Suprapubic skin (tissue), 4 donors: ENCODE measurements at regions not wholly inside any gene's neighbourhood (a gene's known extent, or its start where the extent isn't known, plus 50 kb on each side); places are given as distances from the start of the nearest gene placed in this dataset.
A peak's percentile ranks its signal among the peaks of the same experiment; 100 is the strongest.

Source experiments
- DNase-seq, 2 donors: peaks; one replicate each; pipeline ENCODE4 v3.0.0-alpha.2; 2019; ENCODE audit warnings: low spot score in 2 of 2
- H3K27ac ChIP-seq: fragments of 200-600 bp; sonication (generic); one replicate; pipeline ENCODE4 v1.5.1; 2019
- H3K27me3 ChIP-seq: fragments of 200-600 bp; sonication (generic); one replicate; pipeline ENCODE4 v1.5.1; 2019
- H3K36me3 ChIP-seq: fragments of 200-600 bp; sonication (generic); one replicate; pipeline ENCODE4 v1.5.1; 2019
- H3K4me1 ChIP-seq: fragments of 200-600 bp; sonication (generic); one replicate; pipeline ENCODE4 v1.5.1; 2019
- H3K4me3 ChIP-seq: fragments of 200-600 bp; sonication (generic); one replicate; pipeline ENCODE4 v1.5.1; 2019; ENCODE audit warnings: mild to moderate bottlenecking
- H3K9me3 ChIP-seq: fragments of 200-600 bp; sonication (generic); one replicate; pipeline ENCODE4 v1.5.1; 2019
- CTCF ChIP-seq, 2 donors: fragments of 200-600 bp in 1 of 2; fragments of 450-650 bp in 1 of 2; sonication (generic) in 1 of 2; IDR thresholded peaks; one replicate each; pipeline ENCODE4 v1.5.1; 2016 to 2019; ENCODE audit warnings: antibody characterized with exemption in 2 of 2, mild to moderate bottlenecking in 1 of 2, moderate library complexity in 1 of 2
- EP300 ChIP-seq: sonication (generic); formaldehyde crosslinking; IDR thresholded peaks from one replicate; pipeline ENCODE4 v1.6.1; 2017; ENCODE audit warnings: antibody characterized with exemption
- POLR2A ChIP-seq, 2 donors: fragments of 450-650 bp; IDR thresholded peaks; one replicate each; pipeline ENCODE4 v1.6.1; 2017; ENCODE audit warnings: antibody characterized with exemption in 2 of 2, mild to moderate bottlenecking in 2 of 2, moderate library complexity in 2 of 2
- POLR2AphosphoS5 ChIP-seq, 3 donors: sonication (generic); formaldehyde crosslinking; IDR thresholded peaks; one replicate each; pipeline ENCODE4 v1.6.1; 2017; ENCODE audit warnings: antibody characterized with exemption in 3 of 3
- WGBS: methylation state at CpG from one replicate; pipeline ENCODE4 v1.1.5; 2018; 5-methylcytosine and 5-hydroxymethylcytosine counted together

GRCh38 chr15:62658498-62658897, 384.0 kb upstream of the TPM1 start:
- H3K27ac ChIP-seq = no peak overlapping the region
- H3K4me1 ChIP-seq = no peaks in the 10 kb centered on the region
- no peak overlapping the region for H3K4me3 ChIP-seq
- no peaks in the 10 kb centered on the region for H3K27me3 ChIP-seq
- 72% methylated on average over 11 of the region's 11 CpGs for WGBS
- peaks cover 8% of the 10 kb centered on the region for H3K36me3 ChIP-seq
- DNase-seq = no peak
- TF ChIP-seq POLR2AphosphoS5 (IDR thresholded peaks at IDR 0.05) (no peak), POLR2A (IDR thresholded peaks at IDR 0.05) (no peak), EP300 (no peak)
- H3K9me3 ChIP-seq = no peaks in the 10 kb centered on the region

- Histone ChIP-seq H3K4me3 (no peak overlapping the region), H3K27ac (no peak overlapping the region), H3K4me1 (no peaks in the 10 kb centered on the region), H3K36me3 (peaks cover 4% of the 10 kb centered on the region), H3K27me3 (no peaks in the 10 kb centered on the region), H3K9me3 (no peaks in the 10 kb centered on the region)
- TF ChIP-seq POLR2A (IDR thresholded peaks at IDR 0.05) (no peak), POLR2AphosphoS5 (IDR thresholded peaks at IDR 0.05) (no peak), EP300 (no peak), CTCF (IDR thresholded peaks at IDR 0.05) (no peak)
- DNase-seq = no peak
Observed at GRCh38 chr15:62663547-62663946, 379.0 kb upstream of the TPM1 start.

- Histone ChIP-seq H3K9me3 (no peaks in the 10 kb centered on the region), H3K36me3 (no peaks in the 10 kb centered on the region), H3K27ac (no peak overlapping the region), H3K4me1 (no peaks in the 10 kb centered on the region), H3K27me3 (no peaks in the 10 kb centered on the region), H3K4me3 (no peak overlapping the region)
- DNase-seq = no peak
- WGBS = 68% methylated on average over 4 of the region's 4 CpGs
- no peak for TF ChIP-seq EP300
- TF ChIP-seq POLR2AphosphoS5 (IDR thresholded peaks at IDR 0.05) = no peak
- TF ChIP-seq POLR2A (IDR thresholded peaks at IDR 0.05) = no peak
- no peak for TF ChIP-seq CTCF (IDR thresholded peaks at IDR 0.05)
Observed at GRCh38 chr15:62665449-62665848, 377.1 kb upstream of the TPM1 start.

- no peak overlapping the region for H3K4me3 ChIP-seq
- 98% methylated on average over 4 of the region's 4 CpGs for WGBS
- H3K36me3 ChIP-seq = no peaks in the 10 kb centered on the region
- TF ChIP-seq POLR2A (IDR thresholded peaks at IDR 0.05) = no peak
- TF ChIP-seq POLR2AphosphoS5 (IDR thresholded peaks at IDR 0.05) = no peak
- no peak for TF ChIP-seq CTCF (IDR thresholded peaks at IDR 0.05)
- no peak for TF ChIP-seq EP300
- no peaks in the 10 kb centered on the region for H3K9me3 ChIP-seq
- no peak overlapping the region for H3K27ac ChIP-seq
- no peak for DNase-seq
- H3K4me1 ChIP-seq = no peaks in the 10 kb centered on the region
- H3K27me3 ChIP-seq = no peaks in the 10 kb centered on the region
Observed at GRCh38 chr15:62666046-62666445, 376.5 kb upstream of the TPM1 start.

- 63% methylated on average over 2 of the region's 2 CpGs for whole genome bisulfite sequencing
- Histone ChIP-seq H3K27me3 (no peaks in the 10 kb centered on the region), H3K4me1 (no peaks in the 10 kb centered on the region), H3K4me3 (no peak overlapping the region), H3K36me3 (peaks cover 12% of the 10 kb centered on the region), H3K9me3 (no peaks in the 10 kb centered on the region), H3K27ac (peak overlapping the region; percentile 26)
- TF ChIP-seq EP300 = no peak
- TF ChIP-seq POLR2AphosphoS5 (IDR thresholded peaks at IDR 0.05) = no peak
- no peak for TF ChIP-seq CTCF (IDR thresholded peaks at IDR 0.05)
- TF ChIP-seq POLR2A (IDR thresholded peaks at IDR 0.05) = no peak
- no peak for DNase-seq
Observed at GRCh38 chr15:62672268-62672667, 370.3 kb upstream of the TPM1 start.

GRCh38 chr15:62676891-62677290, 365.7 kb upstream of the TPM1 start:
- H3K4me1 ChIP-seq = no peaks in the 10 kb centered on the region
- DNase-seq = no peak

More at GRCh38 chr15:62676891-62677290, 365.7 kb upstream of the TPM1 start:
- 92% methylated on average over 6 of the region's 6 CpGs for whole genome bisulfite sequencing
- H3K4me3 ChIP-seq = no peak overlapping the region
- peaks cover 12% of the 10 kb centered on the region for H3K36me3 ChIP-seq
- TF ChIP-seq POLR2A (IDR thresholded peaks at IDR 0.05) (no peak), CTCF (IDR thresholded peaks at IDR 0.05) (no peak), POLR2AphosphoS5 (IDR thresholded peaks at IDR 0.05) (no peak), EP300 (no peak)
- H3K27me3 ChIP-seq = no peaks in the 10 kb centered on the region
- no peaks in the 10 kb centered on the region for H3K9me3 ChIP-seq
- no peak overlapping the region for H3K27ac ChIP-seq
